SK-N-SH treated with all-trans-retinoic acid at 6 μM for 48 hours (cell line): ENCODE measurements at regions not wholly inside any gene's neighbourhood (a gene's known extent, or its start where the extent isn't known, plus 50 kb on each side); places are given as distances from the start of the nearest gene placed in this dataset.

ENCODE experiments used
- ATAC-seq: fragments of 200-7000 bp; cut with Tn5 transposase; 3 replicates; pipeline ENCODE4 v1.9.1; 2020; ENCODE audit warnings: mild to moderate bottlenecking, moderate library complexity
- ARNTL ChIP-seq: fragments of 450-650 bp; formaldehyde crosslinking; IDR thresholded peaks from 2 replicates; pipeline ENCODE4 v1.5.0; 2020; ENCODE audit warnings: low read depth, mild to moderate bottlenecking, moderate library complexity, borderline replicate concordance
- BACH2 ChIP-seq: fragments of 250-450 bp; sonication (Bioruptor Pico); IDR thresholded peaks from 2 replicates; pipeline ENCODE4 v1.9.0; 2021; ENCODE audit warnings: mild to moderate bottlenecking, borderline replicate concordance
- CSDC2 ChIP-seq: fragments of 250-450 bp; sonication (Bioruptor Pico); IDR thresholded peaks from 2 replicates; pipeline ENCODE4 v1.5.0; 2020; ENCODE audit warnings: mild to moderate bottlenecking, moderate library complexity
- ESRRG ChIP-seq: fragments of 250-450 bp; sonication (Bioruptor Pico); IDR thresholded peaks from 2 replicates; pipeline ENCODE4 v1.6.1; 2021; ENCODE audit warnings: mild to moderate bottlenecking
- OSR1 ChIP-seq: fragments of 250-450 bp; sonication (Bioruptor Pico); IDR thresholded peaks from 2 replicates; pipeline ENCODE4 v1.8.0; 2022; ENCODE audit warnings: moderate library complexity, mild to moderate bottlenecking, inconsistent platforms
- PATZ1 ChIP-seq: fragments of 250-450 bp; sonication (Bioruptor Pico); IDR thresholded peaks from 2 replicates; pipeline ENCODE4 v1.8.0; 2020; ENCODE audit warnings: mild to moderate bottlenecking, moderate library complexity, borderline replicate concordance
- POU6F1 ChIP-seq: fragments of 250-450 bp; sonication (Bioruptor Pico); IDR thresholded peaks from 2 replicates; pipeline ENCODE4 v1.8.0; 2021; ENCODE audit warnings: low read depth, mild to moderate bottlenecking, moderate library complexity, borderline replicate concordance
- RARB ChIP-seq: fragments of 250-450 bp; sonication (Bioruptor Pico); IDR thresholded peaks from 2 replicates; pipeline ENCODE4 v1.8.0; 2021; ENCODE audit warnings: mild to moderate bottlenecking, moderate library complexity
- SNAI2 ChIP-seq: fragments of 250-450 bp; sonication (Bioruptor Pico); IDR thresholded peaks from 2 replicates; pipeline ENCODE4 v1.5.0; 2020; ENCODE audit warnings: mild to moderate bottlenecking, moderate library complexity
- TCF4 ChIP-seq: fragments of 250-450 bp; sonication (Bioruptor Pico); IDR thresholded peaks from 2 replicates; pipeline ENCODE4 v1.8.0; 2021; ENCODE audit warnings: mild to moderate bottlenecking, moderate library complexity, borderline replicate concordance
- TOX ChIP-seq: fragments of 250-450 bp; sonication (Bioruptor Pico); IDR thresholded peaks from 2 replicates; pipeline ENCODE4 v1.8.0; 2021; ENCODE audit warnings: mild to moderate bottlenecking, moderate library complexity, borderline replicate concordance
- TSHZ2 ChIP-seq: fragments of 250-450 bp; sonication (Bioruptor Pico); IDR thresholded peaks from 2 replicates; pipeline ENCODE4 v1.5.0; 2020; ENCODE audit warnings: mild to moderate bottlenecking, moderate library complexity
- ZFP3 ChIP-seq: fragments of 250-450 bp; sonication (Bioruptor Pico); IDR thresholded peaks from 2 replicates; pipeline ENCODE4 v1.5.0; 2020; ENCODE audit warnings: mild to moderate bottlenecking, moderate library complexity
- ZNF565 ChIP-seq: fragments of 450-650 bp; formaldehyde crosslinking; conservative IDR thresholded peaks from 2 replicates; pipeline ENCODE4 v1.5.0; 2020; ENCODE audit warnings: low read depth, mild to moderate bottlenecking, moderate library complexity
- ZNF70 ChIP-seq: fragments of 450-650 bp; formaldehyde crosslinking; IDR thresholded peaks from 2 replicates; pipeline ENCODE4 v1.5.0; 2020; ENCODE audit warnings: mild to moderate bottlenecking, moderate library complexity
- ZNF8 ChIP-seq: fragments of 450-650 bp; formaldehyde crosslinking; IDR thresholded peaks from 2 replicates; pipeline ENCODE4 v1.5.0; 2020; ENCODE audit warnings: mild to moderate bottlenecking, moderate library complexity

GRCh38 chr11:70702040-70702648, 303.8 kb downstream of the CTTN start:
- TF ChIP-seq OSR1 (CRISPR knock-in tag) (no peak), TCF4 (no peak), ZFP3 (no peak), SNAI2 (CRISPR knock-in tag) (no peak), TSHZ2 (CRISPR knock-in tag) (no peak), ZNF8 (CRISPR knock-in tag) (no peak), PATZ1 (CRISPR knock-in tag) (no peak), ARNTL (no peak), POU6F1 (CRISPR knock-in tag) (no peak), ZNF70 (CRISPR knock-in tag) (no peak)
- ATAC-seq, result no peak

GRCh38 chr11:70703141-70704064, 305.1 kb downstream of the CTTN start:
- no peak for ATAC-seq
- TF ChIP-seq ZNF70 (CRISPR knock-in tag), result no peak
- no peak for TF ChIP-seq TSHZ2 (CRISPR knock-in tag)
- TF ChIP-seq ZNF565 (CRISPR knock-in tag), result no peak
- no peak for TF ChIP-seq ESRRG
- TF ChIP-seq CSDC2, result no peak
- TF ChIP-seq, all 23 proteins: peak for 0

- no peak for TF ChIP-seq TOX
- no peak for TF ChIP-seq RARB (CRISPR knock-in tag)
- TF ChIP-seq CSDC2, result no peak
- TF ChIP-seq ZNF565 (CRISPR knock-in tag), result no peak
- TF ChIP-seq TSHZ2 (CRISPR knock-in tag), result no peak
- TF ChIP-seq ZFP3, result no peak
- TF ChIP-seq BACH2 (CRISPR knock-in tag), result no peak
- ATAC-seq, result no peak
These were observed 306.8 kb downstream of the CTTN start for GRCh38 chr11:70705097-70705496.
